GM21825 (cell line): ENCODE measurements at regions not wholly inside any gene's neighbourhood (a gene's known extent, or its start where the extent isn't known, plus 50 kb on each side); places are given as distances from the start of the nearest gene placed in this dataset.

Experiments
- ATAC-seq: cut with Tn5 transposase; IDR thresholded peaks from one replicate; pipeline ENCODE4 v1.9.1; 2021; ENCODE audit warnings: mild to moderate bottlenecking, moderate library complexity; ENCODE audit not compliant: unreplicated experiment

DNA sequence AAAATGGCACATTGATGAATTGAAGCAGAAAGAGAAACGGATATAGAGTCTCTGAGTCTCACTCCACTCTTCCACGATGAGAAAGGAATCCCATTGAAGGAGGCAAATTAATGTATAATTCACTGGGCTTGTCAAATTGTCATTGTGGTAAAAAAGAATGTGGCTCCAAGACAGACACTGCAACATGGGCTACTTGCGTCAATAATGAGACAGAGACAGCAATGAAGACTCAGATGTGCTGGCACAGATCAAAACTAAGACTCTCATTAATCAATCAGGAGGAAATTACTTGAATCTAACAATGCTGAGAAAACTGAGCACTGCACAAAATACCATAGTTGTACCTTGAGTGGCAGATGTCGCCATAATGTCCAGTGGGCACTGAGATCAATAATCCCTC, 1485.5 kb downstream of the TECRL start:
- no peak for ATAC-seq

- ATAC-seq, result no peak
Measured at GRCh38 chr4:62917649-62918048, 1491.6 kb downstream of the TECRL start.

DNA sequence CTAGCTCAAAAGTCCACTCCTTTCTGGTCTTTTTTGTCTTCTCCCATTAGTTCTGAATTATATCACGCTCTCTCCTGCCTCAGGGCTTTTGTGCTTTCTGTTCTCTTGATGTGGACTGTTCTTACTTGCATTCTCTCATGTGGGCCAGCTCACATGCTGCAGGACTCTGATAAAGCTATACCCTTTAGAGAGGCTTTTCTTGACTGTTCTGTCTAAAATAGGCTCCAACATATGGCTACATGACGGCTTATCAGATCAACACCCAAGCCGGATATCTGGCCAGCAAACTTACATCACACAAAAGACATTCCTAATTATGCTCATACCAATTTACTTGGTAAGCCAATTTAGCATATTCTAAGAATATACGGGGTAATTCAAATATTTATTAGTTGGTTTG, 1494.5 kb downstream of the TECRL start:
- ATAC-seq, result no peak

DNA sequence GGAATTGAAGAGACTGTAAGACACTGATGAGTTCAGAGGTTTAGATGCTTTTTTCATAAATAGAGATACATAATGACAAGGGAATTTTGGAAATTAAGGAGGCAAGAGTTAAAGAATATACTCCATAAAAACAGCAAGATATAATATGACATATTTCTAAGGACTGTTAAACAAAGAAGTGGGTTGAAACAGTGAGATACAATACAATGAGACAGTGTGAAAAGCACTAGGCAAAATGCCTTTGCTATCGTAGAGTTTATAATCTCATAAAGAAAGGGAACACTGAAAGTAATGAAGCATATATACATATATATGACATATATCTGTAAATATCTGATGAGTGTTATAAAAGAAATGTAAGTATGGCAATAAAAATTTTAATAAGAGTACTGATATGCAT, 1496.2 kb downstream of the TECRL start:
- no peak for ATAC-seq

- no peak for ATAC-seq
Measured at GRCh38 chr4:62912531-62912930, 1496.7 kb downstream of the TECRL start.

DNA sequence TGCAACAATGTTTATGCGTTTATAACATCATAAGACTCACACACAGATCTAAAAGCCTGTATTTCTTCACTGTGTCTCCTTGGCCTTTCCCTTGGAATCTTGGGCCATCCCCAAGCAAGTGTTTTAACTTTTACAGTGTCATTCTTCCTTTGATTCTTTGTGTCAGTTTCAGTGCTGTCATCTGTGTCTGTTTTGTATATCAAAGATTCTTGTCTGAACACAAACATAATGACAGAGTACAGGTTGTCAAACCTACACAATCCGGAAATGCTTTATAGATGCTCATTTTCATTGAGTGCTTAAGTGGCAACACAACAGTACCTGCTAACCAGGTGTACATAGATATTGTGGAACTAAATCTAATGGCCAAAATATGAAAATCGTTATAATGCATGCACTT, 1500.0 kb downstream of the TECRL start:
- no peak for ATAC-seq

DNA sequence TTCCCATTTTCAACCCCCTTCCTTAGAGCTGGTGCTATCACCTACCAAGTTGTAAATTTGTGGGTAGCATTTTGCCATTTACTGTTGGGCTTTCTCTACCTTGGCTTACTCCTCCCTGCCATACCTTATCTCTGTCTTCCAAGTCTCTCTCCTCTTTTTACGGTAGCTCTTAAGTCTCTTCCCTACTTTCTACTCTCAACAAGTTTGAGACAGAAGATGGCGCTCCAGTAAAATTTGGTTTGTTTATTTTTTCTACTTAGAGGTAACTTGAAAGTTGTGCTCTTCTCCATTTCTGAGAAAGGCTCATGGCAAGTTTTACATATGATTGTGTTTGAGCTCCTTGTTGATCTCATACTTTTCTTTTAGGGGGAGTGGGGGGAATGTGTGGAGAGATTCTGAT, 1508.1 kb downstream of the TECRL start:
- ATAC-seq, result no peak

GRCh38 chr4:62899646-62900364, 1509.4 kb downstream of the TECRL start:
- no peak for ATAC-seq

GRCh38 chr4:62898115-62898514, 1511.1 kb downstream of the TECRL start:
- ATAC-seq, result no peak

- ATAC-seq, result no peak
Measured at GRCh38 chr4:62896721-62897120, 1512.5 kb downstream of the TECRL start.

DNA sequence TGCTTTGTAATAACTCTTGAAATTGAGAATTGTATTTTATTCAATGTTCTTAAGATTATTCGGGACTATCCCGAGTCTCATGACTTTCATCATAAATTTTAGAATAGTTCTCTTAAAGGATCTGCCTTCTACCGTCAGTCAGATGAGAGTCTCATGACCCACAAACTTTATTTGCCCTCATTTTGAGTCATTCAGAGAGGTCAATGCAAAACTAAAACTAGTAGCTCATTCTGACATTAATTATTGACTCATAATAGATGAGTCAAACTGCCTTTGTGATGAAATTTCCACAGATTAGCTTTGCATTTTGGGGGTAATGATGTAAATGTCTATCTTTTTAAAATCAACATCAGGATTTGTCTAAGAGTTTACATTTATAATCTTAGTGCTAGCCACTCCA, 1527.3 kb downstream of the TECRL start:
- ATAC-seq, result no peak

- ATAC-seq, result no peak
Measured at GRCh38 chr4:62881210-62881609, 1528.0 kb downstream of the TECRL start.

GRCh38 chr4:62872856-62873255, 1536.4 kb downstream of the TECRL start:
- ATAC-seq, result no peak

GRCh38 chr4:62871078-62871477, 1538.2 kb downstream of the TECRL start:
- no peak for ATAC-seq

DNA sequence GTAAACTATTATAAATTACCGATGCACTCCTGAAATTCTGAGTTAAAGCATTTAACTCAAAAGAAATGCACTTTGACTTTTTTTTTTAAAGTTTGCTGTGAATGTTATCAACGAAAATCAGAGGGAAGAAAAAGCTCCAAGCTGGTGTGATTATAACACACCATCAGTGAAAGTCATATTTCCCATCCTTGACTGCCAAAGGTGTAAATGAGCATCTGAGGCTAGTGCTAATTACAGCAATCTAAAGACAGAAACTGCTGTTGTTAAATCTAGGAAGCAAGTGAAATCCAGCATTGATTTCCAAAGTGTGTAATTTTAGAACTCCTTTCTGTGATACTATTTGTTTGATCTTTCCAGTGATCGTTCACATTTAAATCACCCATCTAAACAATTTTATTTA, 1538.8 kb downstream of the TECRL start:
- no peak for ATAC-seq

DNA sequence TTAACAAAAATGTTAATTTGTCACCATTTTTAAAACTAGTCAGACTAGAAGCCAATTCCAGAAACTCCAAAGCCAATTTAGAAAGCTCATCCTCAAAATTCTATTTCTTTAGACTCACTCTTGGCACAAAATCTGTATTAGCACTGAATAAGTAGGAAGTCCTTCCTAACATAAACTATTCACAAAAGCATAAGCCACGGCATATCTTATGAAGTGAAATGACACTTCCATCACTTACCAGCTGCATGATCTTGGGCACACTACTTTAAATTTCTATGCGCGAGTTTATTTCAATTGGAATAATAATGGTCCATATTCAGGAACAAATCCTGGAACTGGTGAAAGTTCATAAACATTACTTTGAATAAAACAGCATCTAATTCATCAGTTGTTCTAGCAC, 1544.0 kb downstream of the TECRL start:
- ATAC-seq, result no peak

DNA sequence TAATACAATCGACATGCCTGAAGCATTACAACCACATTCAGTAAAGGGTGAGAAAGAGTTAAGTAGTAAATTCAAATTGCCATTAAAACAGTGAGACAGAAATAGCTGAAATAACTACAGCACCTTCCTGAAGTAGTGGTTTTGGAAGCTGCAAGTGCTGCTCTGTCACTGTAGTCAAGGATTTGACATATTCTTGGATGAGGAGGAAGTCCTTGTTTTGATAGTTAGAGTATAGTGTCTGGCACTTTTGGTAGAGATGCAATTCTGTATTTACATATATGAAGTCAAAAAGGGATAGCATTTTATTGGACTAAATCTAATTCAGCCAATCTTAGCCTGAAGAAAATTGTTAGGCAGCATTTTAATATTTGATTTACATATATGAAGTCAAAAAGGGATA, 1559.6 kb downstream of the TECRL start:
- no peak for ATAC-seq

DNA sequence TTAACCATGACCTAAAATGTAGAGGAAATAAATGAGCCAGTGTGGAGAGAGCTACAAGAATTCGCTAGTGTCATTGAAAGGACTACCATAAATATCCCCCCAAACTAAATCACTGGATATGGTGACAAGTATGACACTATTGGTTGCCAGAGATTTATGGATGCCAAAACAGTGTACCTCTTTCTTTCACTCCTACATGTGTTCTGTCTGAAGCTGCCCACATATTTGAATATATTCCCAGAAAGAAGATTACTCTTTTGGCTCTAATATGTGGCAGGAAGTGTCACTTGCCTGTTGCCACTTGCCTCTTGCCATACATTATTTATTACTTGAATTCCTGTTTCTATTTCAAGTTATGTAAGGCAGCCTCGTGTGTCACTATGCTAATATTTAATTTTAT, 1573.6 kb downstream of the TECRL start:
- ATAC-seq, result no peak

GRCh38 chr4:62822306-62822705, 1586.9 kb downstream of the TECRL start:
- ATAC-seq, result no peak

- no peak for ATAC-seq
Measured at GRCh38 chr4:62816566-62816965, 1592.7 kb downstream of the TECRL start.

- ATAC-seq, result no peak
Measured at GRCh38 chr4:62814510-62815047, 1594.7 kb downstream of the TECRL start.

DNA sequence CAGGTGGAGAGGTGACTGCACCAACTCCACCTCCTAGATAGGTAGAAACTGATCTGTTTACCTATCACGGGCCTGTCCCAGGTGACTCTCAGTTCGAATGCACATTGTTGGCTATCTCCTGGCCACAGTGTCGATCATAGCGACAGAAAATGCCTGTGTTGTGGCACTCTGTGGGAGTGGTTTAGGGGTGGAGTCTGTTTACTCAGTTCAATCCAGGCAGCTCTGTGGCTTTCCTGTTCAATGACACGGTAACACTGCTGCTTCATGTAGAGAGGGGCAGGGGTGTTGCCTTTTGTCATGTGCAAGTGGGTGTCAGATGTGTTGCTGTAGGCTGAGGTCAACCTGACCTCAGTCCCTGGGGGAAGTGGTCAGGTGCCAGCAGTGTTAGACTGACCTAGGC, 1602.4 kb downstream of the TECRL start:
- no peak for ATAC-seq

DNA sequence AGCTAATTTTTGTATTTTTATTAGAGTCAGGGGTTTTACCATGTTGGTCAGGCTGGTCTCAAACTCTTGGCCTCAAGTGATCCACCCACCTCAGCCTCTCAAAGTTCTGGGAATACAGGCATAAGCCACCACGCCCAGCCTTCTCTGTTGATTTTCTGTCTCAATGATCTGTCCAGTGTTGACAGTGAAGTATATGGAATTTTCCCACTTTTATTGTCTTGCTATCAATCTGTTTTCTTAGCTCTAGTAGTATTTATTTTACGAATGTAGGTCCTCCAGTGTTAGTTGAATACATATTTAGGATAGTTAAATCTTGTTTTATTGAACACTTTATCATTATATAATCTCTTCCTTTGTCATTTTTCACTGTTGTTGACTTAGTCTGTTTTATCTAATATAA, 1603.9 kb downstream of the ADGRL3 start:
- no peak for ATAC-seq
